Adrenal gland (tissue), 9 donors: ENCODE measurements at regions not wholly inside any gene's neighbourhood (a gene's known extent, or its start where the extent isn't known, plus 50 kb on each side); places are given as distances from the start of the nearest gene placed in this dataset.
A peak's percentile ranks its signal among the peaks of the same experiment; 100 is the strongest.

ENCODE experiments used
- DNase-seq, 7 donors: peaks; one replicate each; pipeline ENCODE4 v3.0.0-alpha.2; 2019 to 2020
- H3K27ac ChIP-seq, 5 donors: fragments of 200-600 bp; sonication (generic) in 4 of 5; 1 replicate in 3 of 5; 2 replicates in 2 of 5; pipeline versions ENCODE4 v1.5.1 to v1.8.0; 2016 to 2020; ENCODE audit warnings: mild to moderate bottlenecking in 1 of 5
- H3K27me3 ChIP-seq: fragments of 200-600 bp; 2 replicates; pipeline ENCODE4 v1.8.0; 2021
- H3K36me3 ChIP-seq, 2 donors: fragments of 200-600 bp; replicated peaks in 1 of 2; 1 replicate in 1 of 2; 2 replicates in 1 of 2; pipeline versions ENCODE4 v1.5.1 to v1.8.0; 2018 to 2022
- H3K4me1 ChIP-seq, 2 donors: fragments of 200-600 bp; replicated peaks in 1 of 2; 1 replicate in 1 of 2; 2 replicates in 1 of 2; pipeline versions ENCODE4 v1.5.1 to v1.8.0; 2018 to 2021
- H3K4me3 ChIP-seq, 4 donors: fragments of 200-600 bp; sonication (generic) in 3 of 4; one replicate each; pipeline ENCODE4 v1.5.1; 2016 to 2018
- H3K9me3 ChIP-seq, 3 donors: fragments of 200-600 bp; sonication (generic) in 1 of 3; replicated peaks in 1 of 3; 1 replicate in 2 of 3; 2 replicates in 1 of 3; pipeline versions ENCODE4 v1.5.1 to v1.8.0; 2016 to 2021
- CTCF ChIP-seq, 6 experiments: fragments of 450-650 bp in 4 of 6; fragments of 200-600 bp in 2 of 6; sonication (generic) in 1 of 6; IDR thresholded peaks; 1 replicate in 5 of 6; 2 replicates in 1 of 6; pipeline versions ENCODE4 v1.5.1 to v1.8.0; 2016 to 2021; ENCODE audit warnings: antibody characterized with exemption in 6 of 6, mild to moderate bottlenecking in 2 of 6, moderate library complexity in 1 of 6
- POLR2A ChIP-seq, 2 donors: fragments of 450-650 bp; IDR thresholded peaks; one replicate each; pipeline ENCODE4 v1.6.1; 2017; ENCODE audit warnings: antibody characterized with exemption in 2 of 2, mild to moderate bottlenecking in 2 of 2, moderate library complexity in 1 of 2
- WGBS, 4 donors: extraction: QIAGEN DNeasy Blood & Tissue Kit in 2 of 4; methylation state at CpG; one replicate each; pipeline versions ENCODE4 v1.1.5 to v1.1.7; 2013 to 2017; 5-methylcytosine and 5-hydroxymethylcytosine counted together
- intact Hi-C, 2 donors: fragments of 100-400 bp; cut with DNase I; formaldehyde crosslinking; loops; one replicate each; pipeline versions ENCODE4 v1.14.1 to v1.15.0; 2022 to 2023
- donor health status: healthy with polysubstance abuse.
- donor health status: Bipolar disorder and iron deficiency.
- donor health status: DM: yes; HTN: yes; CAD: no.
- donor health status: DM: no; HTN: no; CAD: no.
- donor health status: DM: no; HTN: no; CAD: no.

DNA sequence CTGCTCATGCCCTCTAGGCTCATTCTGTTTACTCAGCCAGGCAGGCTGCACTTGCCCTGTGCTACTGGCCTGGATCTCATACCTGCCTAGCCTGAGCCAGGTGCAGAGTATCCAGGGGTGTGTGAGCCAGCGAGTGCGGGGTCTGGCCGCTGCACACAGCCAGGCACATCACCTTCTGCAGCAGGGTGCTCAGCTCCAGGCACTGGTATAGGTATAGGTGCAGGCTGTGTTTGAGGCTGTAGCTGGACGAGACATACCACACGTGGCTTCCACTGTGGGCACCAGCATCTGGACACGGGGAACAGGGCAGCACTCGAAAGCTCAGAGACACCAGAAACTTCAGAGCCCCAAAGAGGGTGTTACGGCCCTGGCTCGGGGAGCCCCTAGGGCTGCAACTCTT is 424.2 kb downstream of the RERGL start:
- 77 to 85% (median 78%) methylated on average over 7 to 9 of the region's 9 CpGs; no CpG with 5 or more reads in 1 of the 4 donors for WGBS, 4 donors
- no peaks in the 10 kb centered on the region for H3K27me3 ChIP-seq
- no peaks in the 10 kb centered on the region for H3K9me3 ChIP-seq
- no peak for TF ChIP-seq CTCF (IDR thresholded peaks at IDR 0.05)
- TF ChIP-seq POLR2A (IDR thresholded peaks at IDR 0.05) = no peak
- intact Hi-C loops = no loop called here
- no peak for DNase-seq
- H3K4me1 ChIP-seq = no peaks in the 10 kb centered on the region
- no peaks in the 10 kb centered on the region for H3K36me3 ChIP-seq
- no peak overlapping the region for H3K27ac ChIP-seq
- no peak overlapping the region for H3K4me3 ChIP-seq

DNA sequence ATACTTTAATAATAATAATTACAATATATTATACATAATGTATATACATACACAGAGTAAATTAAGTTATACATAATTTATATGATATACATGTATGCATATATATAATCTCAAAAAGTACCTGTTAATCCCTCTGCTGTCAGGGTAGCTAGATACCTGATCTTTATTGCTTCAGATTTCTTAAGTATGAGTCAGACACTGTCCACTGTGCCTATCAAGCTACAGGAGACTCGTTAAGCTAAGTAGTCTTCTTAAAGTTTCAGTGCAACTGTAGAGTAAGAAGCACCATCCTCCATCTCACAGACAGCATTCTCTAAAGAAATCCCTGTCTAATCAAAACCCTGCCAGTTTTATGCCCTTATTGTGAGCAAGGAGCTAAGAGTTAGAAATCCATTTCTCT is 428.7 kb downstream of the RERGL start:
- TF ChIP-seq POLR2A (IDR thresholded peaks at IDR 0.05) (no peak), CTCF (IDR thresholded peaks at IDR 0.05) (no peak)
- no peak overlapping the region for H3K27ac ChIP-seq
- H3K36me3 ChIP-seq = no peaks in the 10 kb centered on the region
- intact Hi-C loops = no loop called here
- no peaks in the 10 kb centered on the region for H3K4me1 ChIP-seq
- no peak overlapping the region for H3K4me3 ChIP-seq
- 44 to 58% (median 52%) methylated on average over 1 of the region's 1 CpG for WGBS, 4 donors
- no peak for DNase-seq
- no peaks in the 10 kb centered on the region for H3K9me3 ChIP-seq
- H3K27me3 ChIP-seq = no peaks in the 10 kb centered on the region

- no peak overlapping the region for H3K27ac ChIP-seq
- intact Hi-C loops = no loop called here
- DNase-seq = no peak
- TF ChIP-seq CTCF (IDR thresholded peaks at IDR 0.05) (no peak), POLR2A (IDR thresholded peaks at IDR 0.05) (no peak)
- 34 to 51% (median 46%) methylated on average over 2 of the region's 2 CpGs for WGBS, 4 donors
- H3K9me3 ChIP-seq = no peaks in the 10 kb centered on the region
- no peak overlapping the region for H3K4me3 ChIP-seq
- H3K4me1 ChIP-seq = no peaks in the 10 kb centered on the region
- no peaks in the 10 kb centered on the region for H3K27me3 ChIP-seq
- H3K36me3 ChIP-seq = no peaks in the 10 kb centered on the region
Observed at GRCh38 chr12:17652436-17652835, 437.6 kb downstream of the RERGL start.

DNA sequence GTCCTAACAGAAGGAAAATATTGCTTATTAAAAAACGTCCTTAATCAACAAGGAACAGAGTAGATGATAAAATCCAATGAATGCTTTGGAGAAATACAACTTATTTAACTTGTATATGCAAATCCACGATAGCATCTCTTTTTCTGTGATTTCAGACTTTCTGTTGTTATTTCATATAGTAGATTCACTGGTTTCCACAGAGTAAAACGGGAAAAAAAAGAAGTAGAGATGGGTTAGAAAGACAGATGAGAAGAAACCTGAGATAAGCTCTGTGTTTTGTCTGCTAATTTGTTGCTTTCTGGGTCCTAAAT is 447.7 kb downstream of the RERGL start:
- DNase-seq = no peak
- Histone ChIP-seq H3K27me3 (no peaks in the 10 kb centered on the region), H3K4me1 (no peaks in the 10 kb centered on the region), H3K36me3 (no peaks in the 10 kb centered on the region), H3K27ac (no peak overlapping the region), H3K9me3 (no peaks in the 10 kb centered on the region), H3K4me3 (peak overlapping the region in 1 of 4 donors; percentile 9)
- WGBS, 4 donors = 29 to 33% (median 30%) methylated on average over 3 of the region's 3 CpGs
- intact Hi-C loops = no loop called here
- TF ChIP-seq POLR2A (IDR thresholded peaks at IDR 0.05) (no peak), CTCF (IDR thresholded peaks at IDR 0.05) (no peak)
